ENCODE measurements at regions not wholly inside any gene's neighbourhood (a gene's known extent, or its start where the extent isn't known, plus 50 kb on each side); places are given as distances from the start of the nearest gene placed in this dataset.
A peak's percentile ranks its signal among the peaks of the same experiment; 100 is the strongest.
"Not testable (repeated sequence)": the region's sequence is repeated elsewhere in the genome, so short reads cannot be mapped to it uniquely, and the experiment has no call there.

GRCh38 chr4:59748433-59748832, 1451.7 kb upstream of the ADGRL3 start:
- no peak for DNase-seq

GRCh38 chr4:59759082-59759825, 1440.9 kb upstream of the ADGRL3 start:
- no peak for DNase-seq

GRCh38 chr4:59762344-59762743, 1437.8 kb upstream of the ADGRL3 start:
- DNase-seq = no peak

- no peak for DNase-seq
Measured at GRCh38 chr4:59770601-59771264, 1429.4 kb upstream of the ADGRL3 start.

GRCh38 chr4:59772641-59773139, 1427.4 kb upstream of the ADGRL3 start:
- DNase-seq = no peak

GRCh38 chr4:59780271-59780670, 1419.9 kb upstream of the ADGRL3 start:
- DNase-seq = not testable (repeated sequence)

- no peak for DNase-seq
Measured at GRCh38 chr4:59805176-59805575, 1395.0 kb upstream of the ADGRL3 start.

GRCh38 chr4:59814402-59815010, 1385.6 kb upstream of the ADGRL3 start:
- no peak for DNase-seq

- peak in 1 of 2 donors; percentile 27 for DNase-seq
Measured at GRCh38 chr4:59818656-59819055, 1381.5 kb upstream of the ADGRL3 start.

- DNase-seq = no peak
Measured at GRCh38 chr4:59823311-59823710, 1376.8 kb upstream of the ADGRL3 start.

GRCh38 chr4:59825104-59825503, 1375.0 kb upstream of the ADGRL3 start:
- DNase-seq = no peak

GRCh38 chr4:59831746-59832145, 1368.4 kb upstream of the ADGRL3 start:
- no peak for DNase-seq

- no peak for DNase-seq
Measured at GRCh38 chr4:59834943-59835342, 1365.2 kb upstream of the ADGRL3 start.

- DNase-seq = no peak
Measured at GRCh38 chr4:59837751-59838150, 1362.4 kb upstream of the ADGRL3 start.

- no peak for DNase-seq
Measured at GRCh38 chr4:59838236-59838635, 1361.9 kb upstream of the ADGRL3 start.

- DNase-seq = no peak
Measured at GRCh38 chr4:59841698-59842097, 1358.4 kb upstream of the ADGRL3 start.

GRCh38 chr4:59848457-59848856, 1351.7 kb upstream of the ADGRL3 start:
- no peak for DNase-seq

GRCh38 chr4:59855630-59856352, 1344.3 kb upstream of the ADGRL3 start:
- DNase-seq = no peak

GRCh38 chr4:59869056-59869455, 1331.1 kb upstream of the ADGRL3 start:
- no peak for DNase-seq

- peak in 1 of 2 donors; percentile 5 for DNase-seq
Measured at GRCh38 chr4:59869559-59869958, 1330.6 kb upstream of the ADGRL3 start.

- no peak for DNase-seq
Measured at GRCh38 chr4:59881632-59882031, 1318.5 kb upstream of the ADGRL3 start.

- DNase-seq = no peak
Measured at GRCh38 chr4:59904331-59904730, 1295.8 kb upstream of the ADGRL3 start.

- DNase-seq = no peak
Measured at GRCh38 chr4:59920416-59920815, 1279.7 kb upstream of the ADGRL3 start.
